Mucosa of descending colon (tissue), 3 donors: ENCODE measurements at regions not wholly inside any gene's neighbourhood (a gene's known extent, or its start where the extent isn't known, plus 50 kb on each side); places are given as distances from the start of the nearest gene placed in this dataset.

ENCODE experiments used
- ATAC-seq: fragments of 200-7000 bp; cut with Tn5 transposase; one replicate; pipeline ENCODE4 v1.9.1; 2020; ENCODE audit warnings: mild to moderate bottlenecking, moderate library complexity
- DNase-seq, 3 donors: peaks; one replicate each; pipeline ENCODE4 v3.0.0-alpha.2; 2020
- H3K36me3 ChIP-seq: fragments of 200-600 bp; one replicate; pipeline ENCODE4 v1.8.0; 2021; ENCODE audit warnings: low read depth, mild to moderate bottlenecking
- H3K4me1 ChIP-seq: fragments of 200-600 bp; one replicate; pipeline ENCODE4 v1.8.0; 2021; ENCODE audit warnings: low read depth, mild to moderate bottlenecking
- H3K4me3 ChIP-seq: fragments of 200-600 bp; one replicate; pipeline ENCODE4 v1.8.0; 2021; ENCODE audit warnings: mild to moderate bottlenecking
- H3K9me3 ChIP-seq: fragments of 200-600 bp; one replicate; pipeline ENCODE4 v1.8.0; 2021; ENCODE audit warnings: mild to moderate bottlenecking
- intact Hi-C, 2 donors: fragments of 100-400 bp; cut with DNase I in 1 of 2; cut with micrococcal nuclease in 1 of 2; formaldehyde crosslinking; loops; one replicate each; pipeline versions ENCODE4 v1.11.0 to v1.11.1; 2022; cut with DNase I, micrococcal nuclease
- TF ChIP-seq, protein P1 (sequence below): fragments of 200-600 bp; IDR thresholded peaks from one replicate; pipeline ENCODE4 v1.8.0; 2022; ENCODE audit warnings: antibody characterized with exemption, mild to moderate bottlenecking
- donor health status: DM: no; HTN: no; CAD: no; lungs with moderate emphysema.
- donor health status: DM: no; HTN: no; CAD: no.
- donor health status: DM: no; HTN: yes; CAD: no.

DNA sequence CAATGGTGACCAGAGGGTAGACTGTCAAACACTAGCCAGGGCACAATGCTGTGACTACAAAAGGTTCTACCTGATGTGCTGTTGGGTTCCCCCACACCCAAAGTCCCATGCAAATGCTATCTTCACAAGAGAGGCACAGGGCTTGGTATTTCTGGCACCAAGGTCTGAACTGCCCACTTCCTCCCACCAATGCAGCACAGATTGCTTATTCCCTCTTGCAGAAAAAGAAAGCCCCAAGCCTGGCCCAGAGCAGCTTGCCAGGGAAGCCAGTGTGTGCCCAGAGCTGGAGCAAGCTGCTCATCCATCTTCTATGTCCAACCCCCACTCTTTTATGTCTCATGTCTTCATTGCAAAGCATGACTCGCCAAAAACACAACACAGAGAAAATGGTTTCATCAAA lies 149.4 kb upstream of the CAMK1G start:
- Histone ChIP-seq H3K9me3 (no peaks in the 10 kb centered on the region), H3K4me3 (no peak overlapping the region), H3K4me1 (no peaks in the 10 kb centered on the region), H3K36me3 (no peaks in the 10 kb centered on the region)
- no peak for DNase-seq
- TF ChIP-seq, protein P1, sequence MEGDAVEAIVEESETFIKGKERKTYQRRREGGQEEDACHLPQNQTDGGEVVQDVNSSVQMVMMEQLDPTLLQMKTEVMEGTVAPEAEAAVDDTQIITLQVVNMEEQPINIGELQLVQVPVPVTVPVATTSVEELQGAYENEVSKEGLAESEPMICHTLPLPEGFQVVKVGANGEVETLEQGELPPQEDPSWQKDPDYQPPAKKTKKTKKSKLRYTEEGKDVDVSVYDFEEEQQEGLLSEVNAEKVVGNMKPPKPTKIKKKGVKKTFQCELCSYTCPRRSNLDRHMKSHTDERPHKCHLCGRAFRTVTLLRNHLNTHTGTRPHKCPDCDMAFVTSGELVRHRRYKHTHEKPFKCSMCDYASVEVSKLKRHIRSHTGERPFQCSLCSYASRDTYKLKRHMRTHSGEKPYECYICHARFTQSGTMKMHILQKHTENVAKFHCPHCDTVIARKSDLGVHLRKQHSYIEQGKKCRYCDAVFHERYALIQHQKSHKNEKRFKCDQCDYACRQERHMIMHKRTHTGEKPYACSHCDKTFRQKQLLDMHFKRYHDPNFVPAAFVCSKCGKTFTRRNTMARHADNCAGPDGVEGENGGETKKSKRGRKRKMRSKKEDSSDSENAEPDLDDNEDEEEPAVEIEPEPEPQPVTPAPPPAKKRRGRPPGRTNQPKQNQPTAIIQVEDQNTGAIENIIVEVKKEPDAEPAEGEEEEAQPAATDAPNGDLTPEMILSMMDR: no peak
- intact Hi-C loops: no loop called here
- no peak for ATAC-seq

DNA sequence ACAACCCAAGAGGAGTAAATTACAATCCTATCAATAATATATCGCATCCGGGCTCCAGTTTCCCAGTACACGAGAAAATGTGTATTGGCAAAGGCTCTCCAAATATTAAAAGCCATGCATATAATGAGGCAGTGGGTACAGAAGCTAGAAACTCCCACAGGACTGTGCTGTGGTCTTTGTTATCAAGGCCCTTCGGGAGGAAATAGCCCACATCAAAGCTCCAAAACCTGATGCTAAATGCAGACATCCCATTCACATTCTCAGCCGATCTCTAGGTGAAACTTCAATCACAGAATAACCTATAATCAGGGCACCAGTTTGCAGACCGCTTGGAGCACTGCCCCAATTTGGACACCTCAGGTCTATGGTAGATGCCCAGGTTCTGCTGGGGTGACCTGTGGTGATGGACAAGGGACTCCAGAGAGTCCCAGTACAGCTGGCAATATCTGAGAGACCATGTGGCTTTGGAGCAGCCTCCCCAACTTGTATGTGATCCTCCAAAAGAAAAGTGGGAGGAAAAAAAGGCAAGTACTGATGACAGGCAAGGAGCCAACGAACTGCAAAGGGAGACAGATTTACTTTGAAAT lies 148.8 kb upstream of the CAMK1G start:
- no peak overlapping the region for H3K4me3 ChIP-seq
- TF ChIP-seq, protein P1: no peak
- no peaks in the 10 kb centered on the region for H3K36me3 ChIP-seq
- H3K9me3 ChIP-seq: no peaks in the 10 kb centered on the region
- DNase-seq: no peak
- intact Hi-C loops: no loop called here
- no peak for ATAC-seq
- no peaks in the 10 kb centered on the region for H3K4me1 ChIP-seq

DNA sequence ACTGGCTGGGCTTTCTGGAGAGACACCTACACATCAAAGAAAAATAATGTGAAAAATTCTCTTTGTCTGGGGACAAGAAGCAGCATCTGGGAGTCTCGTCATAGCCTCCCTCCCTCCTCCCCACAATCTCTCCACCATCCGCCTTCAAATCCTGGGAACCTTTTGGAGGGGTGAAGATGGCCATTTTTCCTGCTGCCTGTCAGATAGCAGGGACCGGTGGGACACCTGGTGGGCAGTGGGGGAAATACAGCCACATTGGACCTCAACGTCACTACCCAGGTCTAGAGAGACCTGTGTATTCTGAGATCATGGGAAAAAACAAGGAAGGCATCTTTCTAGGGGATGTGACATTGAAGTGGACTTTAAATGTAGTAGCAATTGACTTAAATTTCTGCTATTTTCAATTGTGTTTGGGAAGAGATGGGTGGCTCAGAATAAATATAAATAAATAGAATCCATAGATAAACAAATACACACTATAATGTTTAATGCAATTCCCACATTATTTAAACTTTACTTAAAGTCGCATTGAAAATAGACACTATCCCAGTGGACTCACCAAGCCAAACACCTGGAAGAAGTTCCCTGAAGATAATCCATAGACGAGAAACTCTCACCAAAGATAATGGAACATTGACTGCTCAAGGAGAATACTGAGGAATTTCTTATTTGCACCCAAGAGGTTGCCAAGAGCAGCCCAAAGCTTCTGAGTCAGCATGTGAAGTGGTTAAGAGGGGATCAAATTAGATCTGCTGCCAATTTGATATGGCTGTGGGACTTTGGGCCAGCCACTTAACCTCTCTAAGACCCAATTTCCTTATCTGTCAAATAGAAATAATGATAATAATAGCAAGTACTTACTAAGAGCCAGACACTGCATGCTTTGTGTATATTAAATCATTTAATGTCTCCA lies 147.6 kb upstream of the CAMK1G start:
- intact Hi-C loops: no loop called here

DNA sequence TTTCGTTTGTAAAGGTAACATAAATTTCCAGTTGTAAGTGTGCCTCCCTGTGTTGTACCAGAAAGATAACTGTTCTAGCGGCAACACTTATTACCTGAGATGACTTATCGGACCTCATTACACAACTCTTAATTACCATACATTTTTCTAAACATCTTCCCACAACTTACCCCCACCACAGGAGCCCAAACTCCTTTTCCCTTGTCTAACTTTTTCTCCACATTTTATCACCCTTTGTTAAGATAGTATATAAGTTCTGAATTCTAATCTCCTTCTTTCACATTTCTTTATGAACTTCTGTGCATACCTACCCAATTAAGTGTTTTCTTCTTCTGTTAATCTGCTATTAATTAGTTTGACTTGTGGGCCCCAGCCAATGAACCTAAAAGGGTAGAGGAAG lies 143.7 kb upstream of the CAMK1G start:
- ATAC-seq: no peak
- TF ChIP-seq, protein P1: no peak
- intact Hi-C loops: no loop called here
- no peak for DNase-seq
- no peaks in the 10 kb centered on the region for H3K4me1 ChIP-seq
- H3K4me3 ChIP-seq: no peak overlapping the region
- H3K9me3 ChIP-seq: no peaks in the 10 kb centered on the region
- H3K36me3 ChIP-seq: no peaks in the 10 kb centered on the region

More for the DNA sequence above, 147.6 kb upstream of the CAMK1G start:
- DNase-seq: peak in 2 of 3 donors; percentile 55 to 56
- TF ChIP-seq, protein P1: peak; percentile 39
- Histone ChIP-seq H3K4me1 (no peaks in the 10 kb centered on the region), H3K36me3 (no peaks in the 10 kb centered on the region), H3K9me3 (no peaks in the 10 kb centered on the region), H3K4me3 (no peak overlapping the region)
- ATAC-seq: peak; percentile 66

DNA sequence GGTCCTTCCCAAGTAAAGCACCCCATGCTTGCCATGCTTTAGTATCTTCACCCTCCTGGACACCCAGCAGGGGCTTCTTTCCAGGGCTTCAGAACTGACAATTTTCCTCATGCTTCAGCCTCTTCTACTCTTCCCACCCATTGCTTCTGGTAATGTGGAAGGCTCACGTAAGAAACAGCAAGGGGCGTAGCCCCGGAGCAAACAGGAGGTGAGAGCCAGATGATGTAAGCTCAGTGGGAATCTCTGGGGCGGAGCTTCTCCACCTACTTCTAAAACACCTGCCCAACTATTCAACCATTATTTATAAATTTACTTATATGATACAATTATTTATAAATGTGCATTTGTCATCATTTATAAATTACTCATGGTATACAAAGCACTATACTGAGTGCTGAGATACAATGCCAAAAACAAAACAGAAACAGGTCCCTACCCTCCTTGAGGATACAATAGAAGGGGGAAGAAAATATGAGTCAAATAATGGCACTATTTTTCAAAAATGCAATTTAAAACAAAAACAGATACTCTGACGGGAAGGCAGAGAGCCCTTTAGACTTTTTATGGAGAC lies 140.1 kb upstream of the CAMK1G start:
- H3K4me1 ChIP-seq: no peaks in the 10 kb centered on the region
- DNase-seq: no peak
- ATAC-seq: no peak
- H3K36me3 ChIP-seq: no peaks in the 10 kb centered on the region
- intact Hi-C loops: no loop called here
- TF ChIP-seq, protein P1: no peak
- no peaks in the 10 kb centered on the region for H3K9me3 ChIP-seq
- no peak overlapping the region for H3K4me3 ChIP-seq
